ENCODE measurements at regions not wholly inside any gene's neighbourhood (a gene's known extent, or its start where the extent isn't known, plus 50 kb on each side); places are given as distances from the start of the nearest gene placed in this dataset.

DNA sequence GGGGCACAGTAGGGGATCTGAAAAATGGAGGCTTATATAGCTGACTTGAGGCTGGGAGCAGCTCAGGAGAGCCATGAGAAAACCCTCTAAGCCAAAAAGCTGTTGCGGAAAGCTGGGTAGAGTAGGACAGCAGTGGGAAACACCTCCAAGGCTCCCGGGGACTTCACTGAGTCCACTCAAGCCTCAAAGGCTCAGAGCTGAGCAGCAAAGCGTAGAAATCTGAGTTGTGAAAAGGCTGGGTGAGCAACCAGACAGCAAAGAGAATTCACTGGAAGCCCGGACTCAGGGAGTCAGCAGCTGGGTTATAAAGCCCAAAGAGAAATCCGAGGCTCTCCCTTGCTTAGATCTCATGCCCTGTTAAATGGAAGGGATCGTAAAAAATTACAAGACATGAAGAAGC is 905.0 kb downstream of the EFNB2 start:
- no peak for FAIRE-seq
- TF ChIP-seq TAF1 (IDR thresholded peaks at IDR 0.05; ENCODE audit: low read depth, low read length) (no peak), POLR2A (IDR thresholded peaks at IDR 0.05; ENCODE audit: low read depth, low read length) (no peak), POU2F2 (IDR thresholded peaks at IDR 0.05; ENCODE audit: low read depth, low read length) (no peak), PAX5 (IDR thresholded peaks at IDR 0.05; ENCODE audit: insufficient read depth, low read length, severe bottlenecking) (no peak), POLR2AphosphoS5 (IDR thresholded peaks at IDR 0.05; ENCODE audit: low read depth, low read length) (no peak), SPI1 (IDR thresholded peaks at IDR 0.05; ENCODE audit: low read depth, low read length) (no peak)
- DNase-seq (ENCODE audit: insufficient read length, low spot score) = no peak

DNA sequence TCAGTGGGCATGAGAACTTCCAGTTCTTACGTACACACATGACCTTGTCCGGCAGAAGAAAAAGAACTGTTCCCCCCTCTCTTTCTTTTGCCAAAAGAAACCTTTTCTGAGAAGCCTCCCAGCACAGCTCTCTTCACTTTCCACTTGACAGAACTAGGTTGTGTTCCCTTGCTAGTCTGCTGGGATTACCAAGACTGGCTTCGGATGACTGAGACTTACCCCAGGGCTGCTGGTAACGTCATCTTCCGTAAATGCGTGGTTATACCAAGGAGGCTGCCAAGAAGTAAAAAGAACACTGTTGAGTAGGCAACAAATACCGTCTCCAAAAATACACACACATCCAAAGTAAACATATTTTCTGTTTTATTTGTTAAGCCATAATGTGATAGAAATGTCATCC is 908.2 kb downstream of the EFNB2 start:
- DNase-seq (ENCODE audit: insufficient read length, low spot score) = no peak
- FAIRE-seq = no peak
- TF ChIP-seq POLR2AphosphoS5 (IDR thresholded peaks at IDR 0.05; ENCODE audit: low read depth, low read length) = no peak
- no peak for TF ChIP-seq PAX5 (IDR thresholded peaks at IDR 0.05; ENCODE audit: insufficient read depth, low read length, severe bottlenecking)
- TF ChIP-seq POU2F2 (IDR thresholded peaks at IDR 0.05; ENCODE audit: low read depth, low read length) = no peak
- TF ChIP-seq SPI1 (IDR thresholded peaks at IDR 0.05; ENCODE audit: low read depth, low read length) = no peak
- TF ChIP-seq POLR2A (IDR thresholded peaks at IDR 0.05; ENCODE audit: low read depth, low read length) = no peak
- no peak for TF ChIP-seq TAF1 (IDR thresholded peaks at IDR 0.05; ENCODE audit: low read depth, low read length)

DNA sequence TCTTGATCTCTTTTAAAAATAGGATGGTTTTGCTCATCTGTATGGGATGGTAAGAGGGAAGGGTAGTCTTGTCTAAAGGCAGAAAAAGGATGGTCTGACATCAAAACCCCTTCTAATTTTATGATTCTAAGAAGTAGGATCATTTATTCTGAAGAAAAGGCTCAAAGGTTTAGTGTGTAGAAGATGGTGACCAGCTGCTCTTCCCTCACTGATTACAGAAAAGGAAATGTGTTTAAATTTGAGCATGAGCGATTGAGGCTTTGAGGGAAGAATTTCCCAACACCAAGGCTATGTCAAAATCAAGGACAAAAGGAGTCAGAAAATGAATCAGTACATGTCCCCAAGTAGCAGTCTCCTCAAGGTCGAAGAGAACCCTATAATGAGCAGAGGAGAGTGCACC is 909.8 kb downstream of the EFNB2 start:
- FAIRE-seq (no peak), DNase-seq (ENCODE audit: insufficient read length, low spot score) (no peak)
- TF ChIP-seq PAX5 (IDR thresholded peaks at IDR 0.05; ENCODE audit: insufficient read depth, low read length, severe bottlenecking) (no peak), POLR2A (IDR thresholded peaks at IDR 0.05; ENCODE audit: low read depth, low read length) (no peak), SPI1 (IDR thresholded peaks at IDR 0.05; ENCODE audit: low read depth, low read length) (no peak), POU2F2 (IDR thresholded peaks at IDR 0.05; ENCODE audit: low read depth, low read length) (no peak), POLR2AphosphoS5 (IDR thresholded peaks at IDR 0.05; ENCODE audit: low read depth, low read length) (no peak)

DNA sequence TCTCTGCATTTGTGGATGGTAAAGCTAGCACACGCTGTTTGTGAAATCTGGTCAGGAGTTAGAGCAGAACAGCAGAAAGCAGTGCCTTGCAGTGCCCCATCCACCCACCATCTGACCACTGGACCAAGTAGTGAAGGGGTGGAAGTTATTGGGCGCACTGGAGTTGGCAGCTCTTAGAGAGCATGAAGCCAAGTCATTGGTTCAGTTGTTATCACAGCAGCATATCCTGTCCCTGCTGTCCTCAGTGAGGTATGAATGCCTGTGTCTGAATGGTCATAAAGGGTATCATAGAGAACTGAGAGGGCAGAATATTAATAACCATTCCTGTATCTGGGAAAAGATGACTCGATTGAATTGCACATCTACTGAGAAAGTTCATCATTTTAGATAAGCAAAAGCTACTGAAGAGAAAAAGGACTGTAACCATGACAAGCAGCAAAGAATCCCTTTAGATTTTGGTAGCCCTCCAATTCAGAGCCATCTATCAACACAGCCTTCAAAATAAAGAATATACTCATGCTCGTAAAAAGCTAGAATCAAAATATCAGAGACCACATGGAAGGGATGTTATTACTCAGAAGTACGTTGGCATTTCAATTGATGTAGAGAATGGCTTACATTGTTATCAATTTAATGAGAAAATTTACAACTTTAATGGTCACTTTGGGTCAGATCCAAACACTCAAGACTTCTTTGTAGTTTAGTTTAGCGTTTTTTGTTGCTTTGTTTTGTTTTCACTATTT is 919.0 kb downstream of the EFNB2 start:
- FAIRE-seq (no peak), DNase-seq (ENCODE audit: insufficient read length, low spot score) (no peak)
- TF ChIP-seq POU2F2 (IDR thresholded peaks at IDR 0.05; ENCODE audit: low read depth, low read length) = no peak
- no peak for TF ChIP-seq PAX5 (IDR thresholded peaks at IDR 0.05; ENCODE audit: insufficient read depth, low read length, severe bottlenecking)
- no peak for TF ChIP-seq SPI1 (IDR thresholded peaks at IDR 0.05; ENCODE audit: low read depth, low read length)
- no peak for TF ChIP-seq TAF1 (IDR thresholded peaks at IDR 0.05; ENCODE audit: low read depth, low read length)
- no peak for TF ChIP-seq POLR2A (IDR thresholded peaks at IDR 0.05; ENCODE audit: low read depth, low read length)
- TF ChIP-seq POLR2AphosphoS5 (IDR thresholded peaks at IDR 0.05; ENCODE audit: low read depth, low read length) = no peak

DNA sequence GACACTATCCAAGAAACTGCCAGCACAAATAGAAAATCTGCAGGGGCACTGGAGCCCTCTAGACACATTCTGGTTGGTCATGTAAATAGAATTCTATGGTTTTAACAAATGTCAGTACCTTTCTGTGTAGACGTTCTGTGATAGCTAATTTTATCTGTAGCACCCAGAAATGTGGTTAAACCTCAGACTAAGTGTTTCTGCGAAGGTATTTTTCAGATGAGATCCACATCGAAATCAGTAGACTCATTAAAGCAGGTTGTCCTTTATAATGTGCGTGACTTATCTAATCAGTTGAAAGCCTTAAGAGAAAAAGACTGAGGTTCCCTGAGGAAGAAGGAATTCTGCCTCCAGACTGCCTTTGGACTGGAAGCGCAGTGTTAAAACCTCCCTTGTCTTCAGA is 922.9 kb downstream of the EFNB2 start:
- TF ChIP-seq PAX5 (IDR thresholded peaks at IDR 0.05; ENCODE audit: insufficient read depth, low read length, severe bottlenecking) = no peak
- TF ChIP-seq TAF1 (IDR thresholded peaks at IDR 0.05; ENCODE audit: low read depth, low read length) = no peak
- TF ChIP-seq POU2F2 (IDR thresholded peaks at IDR 0.05; ENCODE audit: low read depth, low read length) = no peak
- TF ChIP-seq POLR2AphosphoS5 (IDR thresholded peaks at IDR 0.05; ENCODE audit: low read depth, low read length) = no peak
- TF ChIP-seq POLR2A (IDR thresholded peaks at IDR 0.05; ENCODE audit: low read depth, low read length) = no peak
- TF ChIP-seq SPI1 (IDR thresholded peaks at IDR 0.05; ENCODE audit: low read depth, low read length) = no peak
- FAIRE-seq (no peak), DNase-seq (ENCODE audit: insufficient read length, low spot score) (no peak)

DNA sequence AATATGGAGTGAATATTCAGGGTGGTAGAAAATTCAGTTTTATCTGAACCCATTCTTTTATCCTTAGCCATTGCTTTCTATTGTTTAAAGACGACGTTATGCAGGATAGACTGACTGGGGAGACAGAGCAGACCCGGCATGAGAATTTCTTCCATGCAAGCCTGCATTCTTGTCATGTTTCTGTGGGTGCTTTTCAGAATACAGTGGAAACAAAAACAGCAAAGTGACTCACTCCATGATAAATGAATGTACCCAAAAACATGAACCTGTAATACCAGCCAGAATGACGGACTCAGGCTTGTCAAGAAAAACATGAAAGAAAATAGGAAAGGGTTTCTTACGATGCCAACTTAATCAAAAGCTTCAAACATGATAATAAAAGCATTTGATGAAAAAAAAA is 924.0 kb downstream of the EFNB2 start:
- TF ChIP-seq TAF1 (IDR thresholded peaks at IDR 0.05; ENCODE audit: low read depth, low read length) = no peak
- no peak for TF ChIP-seq PAX5 (IDR thresholded peaks at IDR 0.05; ENCODE audit: insufficient read depth, low read length, severe bottlenecking)
- TF ChIP-seq SPI1 (IDR thresholded peaks at IDR 0.05; ENCODE audit: low read depth, low read length) = no peak
- TF ChIP-seq POLR2A (IDR thresholded peaks at IDR 0.05; ENCODE audit: low read depth, low read length) = no peak
- no peak for TF ChIP-seq POU2F2 (IDR thresholded peaks at IDR 0.05; ENCODE audit: low read depth, low read length)
- no peak for TF ChIP-seq POLR2AphosphoS5 (IDR thresholded peaks at IDR 0.05; ENCODE audit: low read depth, low read length)
- DNase-seq (ENCODE audit: insufficient read length, low spot score) (no peak), FAIRE-seq (no peak)

DNA sequence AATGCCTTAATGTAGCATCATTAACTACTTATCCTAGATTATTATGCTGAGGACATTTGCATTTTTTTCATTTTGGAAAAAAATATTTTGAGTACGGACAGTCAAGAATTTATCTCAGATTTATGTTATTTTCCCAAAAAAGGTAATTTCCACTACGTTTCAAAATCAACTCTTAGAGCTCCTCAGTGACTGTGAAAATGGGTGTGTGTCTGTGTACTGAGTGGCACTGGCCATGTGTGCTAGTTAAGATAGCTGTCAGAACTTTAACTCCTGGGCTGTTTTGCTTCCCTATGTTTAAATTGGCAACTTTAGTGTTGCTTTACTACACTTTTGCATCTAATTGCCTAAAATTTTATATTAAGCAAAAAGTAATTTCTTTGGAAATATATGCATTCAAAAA is 927.4 kb downstream of the EFNB2 start:
- DNase-seq (ENCODE audit: insufficient read length, low spot score) (no peak), FAIRE-seq (no peak)
- TF ChIP-seq SPI1 (IDR thresholded peaks at IDR 0.05; ENCODE audit: low read depth, low read length) = no peak
- TF ChIP-seq POU2F2 (IDR thresholded peaks at IDR 0.05; ENCODE audit: low read depth, low read length) = no peak
- TF ChIP-seq PAX5 (IDR thresholded peaks at IDR 0.05; ENCODE audit: insufficient read depth, low read length, severe bottlenecking) = no peak
- TF ChIP-seq TAF1 (IDR thresholded peaks at IDR 0.05; ENCODE audit: low read depth, low read length) = no peak
- TF ChIP-seq POLR2AphosphoS5 (IDR thresholded peaks at IDR 0.05; ENCODE audit: low read depth, low read length) = no peak
- no peak for TF ChIP-seq POLR2A (IDR thresholded peaks at IDR 0.05; ENCODE audit: low read depth, low read length)

DNA sequence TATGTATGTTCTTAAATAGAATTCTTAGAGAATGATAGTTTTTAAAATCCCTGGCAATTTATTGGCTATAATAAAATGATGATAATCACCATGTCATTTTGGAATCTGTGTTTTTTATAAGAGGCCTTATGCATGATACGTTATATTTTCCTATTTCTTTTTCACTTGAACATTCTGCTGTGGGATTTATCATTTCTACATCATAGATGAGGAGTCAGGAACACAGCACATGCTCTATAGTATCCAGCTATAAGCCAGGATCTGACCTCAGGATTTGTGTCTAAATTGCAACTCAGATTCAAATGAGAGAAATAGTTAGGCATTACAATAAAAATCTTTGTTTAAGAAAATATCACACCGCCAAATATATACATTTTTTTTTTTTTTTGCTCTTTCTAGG is 928.0 kb downstream of the EFNB2 start:
- DNase-seq (ENCODE audit: insufficient read length, low spot score) (no peak), FAIRE-seq (no peak)
- TF ChIP-seq SPI1 (IDR thresholded peaks at IDR 0.05; ENCODE audit: low read depth, low read length) (no peak), POLR2AphosphoS5 (IDR thresholded peaks at IDR 0.05; ENCODE audit: low read depth, low read length) (no peak), POLR2A (IDR thresholded peaks at IDR 0.05; ENCODE audit: low read depth, low read length) (no peak), POU2F2 (IDR thresholded peaks at IDR 0.05; ENCODE audit: low read depth, low read length) (no peak), TAF1 (IDR thresholded peaks at IDR 0.05; ENCODE audit: low read depth, low read length) (no peak), PAX5 (IDR thresholded peaks at IDR 0.05; ENCODE audit: insufficient read depth, low read length, severe bottlenecking) (no peak)

DNA sequence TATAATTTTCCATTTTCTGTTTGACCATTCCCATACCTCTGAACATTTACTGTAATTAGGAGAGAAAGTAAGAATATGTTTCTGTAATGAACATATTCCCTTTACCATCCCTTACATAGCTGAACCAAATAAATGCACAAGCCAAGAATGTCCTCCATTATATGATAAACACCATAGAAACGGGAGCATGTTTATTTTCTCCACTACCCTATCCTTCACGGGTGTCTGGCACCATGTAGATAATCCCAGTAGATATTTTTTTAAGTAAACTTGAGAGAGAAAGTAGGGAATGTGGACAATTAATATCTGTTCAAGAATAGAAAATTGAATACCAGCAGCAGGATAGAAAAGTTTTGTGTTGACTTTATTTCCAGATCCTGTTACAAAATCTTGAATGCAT is 928.4 kb downstream of the EFNB2 start:
- no peak for FAIRE-seq
- DNase-seq (ENCODE audit: insufficient read length, low spot score) = no peak
- no peak for TF ChIP-seq POLR2A (IDR thresholded peaks at IDR 0.05; ENCODE audit: low read depth, low read length)
- no peak for TF ChIP-seq POU2F2 (IDR thresholded peaks at IDR 0.05; ENCODE audit: low read depth, low read length)
- TF ChIP-seq TAF1 (IDR thresholded peaks at IDR 0.05; ENCODE audit: low read depth, low read length) = no peak
- no peak for TF ChIP-seq POLR2AphosphoS5 (IDR thresholded peaks at IDR 0.05; ENCODE audit: low read depth, low read length)
- no peak for TF ChIP-seq PAX5 (IDR thresholded peaks at IDR 0.05; ENCODE audit: insufficient read depth, low read length, severe bottlenecking)
- no peak for TF ChIP-seq SPI1 (IDR thresholded peaks at IDR 0.05; ENCODE audit: low read depth, low read length)

All from GM12891 (cell line).